ENCODE measurements at regions not wholly inside any gene's neighbourhood (a gene's known extent, or its start where the extent isn't known, plus 50 kb on each side); places are given as distances from the start of the nearest gene placed in this dataset.

DNA sequence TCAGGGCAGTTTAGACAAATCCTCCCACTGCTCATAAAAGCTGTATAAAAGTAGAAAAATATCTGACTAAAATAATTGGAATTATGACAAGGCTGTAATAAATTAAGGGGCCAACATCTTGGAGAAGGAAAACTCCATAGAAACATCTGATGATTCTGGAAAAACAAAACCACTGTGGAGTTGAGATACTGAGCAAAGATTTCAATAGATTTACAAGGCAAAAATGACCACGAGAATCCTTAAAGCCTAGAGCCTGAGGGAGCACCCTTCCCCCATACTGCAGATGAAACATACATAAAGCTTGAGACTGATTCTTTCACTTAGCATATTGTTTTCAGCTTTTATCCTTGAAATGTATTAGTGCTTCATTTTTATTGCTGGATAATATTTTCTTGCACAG is 286.4 kb upstream of the MMADHC start:
- no peak overlapping the region for H4K8ac ChIP-seq (replicated peaks; ENCODE audit: insufficient read length, low read depth, low read length)
- H3K14ac ChIP-seq (ENCODE audit: insufficient read depth, low read length), result no peak overlapping the region
- no peak overlapping the region for H3K56ac ChIP-seq (ENCODE audit: insufficient read length, low read depth, low read length)
- no peak overlapping the region for H2BK20ac ChIP-seq (ENCODE audit: low read depth, low read length, poor library complexity, severe bottlenecking)
- no peak overlapping the region for H3K4me2 ChIP-seq (ENCODE audit: insufficient read depth, insufficient read length, low read length)
- no peak overlapping the region for H4K5ac ChIP-seq (ENCODE audit: insufficient read length, low read depth, low read length)
- no peak overlapping the region for H2BK15ac ChIP-seq (ENCODE audit: low read depth, low read length)
- no peaks in the 10 kb centered on the region for H3K79me2 ChIP-seq (ENCODE audit: insufficient read depth, low read length)
- no peak overlapping the region for H3K18ac ChIP-seq (ENCODE audit: insufficient read length, low read depth, low read length)
- H3K4me1 ChIP-seq (ENCODE audit: insufficient read depth, low read length), result no peaks in the 10 kb centered on the region; the same call in 1 of the 2 replicates
- H2AK5ac ChIP-seq (ENCODE audit: insufficient read length, low read length), result no peak overlapping the region
- H3K23me2 ChIP-seq (ENCODE audit: insufficient read length, low read depth, low read length, poor library complexity, severe bottlenecking), result no peaks in the 10 kb centered on the region
- H3K9me3 ChIP-seq (ENCODE audit: control insufficient read depth, low read depth, low read length), result no peaks in the 10 kb centered on the region
- TF ChIP-seq CTCF (conservative IDR thresholded peaks at IDR 0.05), result no peak
- H3K4ac ChIP-seq (ENCODE audit: low read depth, low read length), result no peak overlapping the region
- H3K27ac ChIP-seq (ENCODE audit: insufficient read length, low read depth, low read length), result no peak overlapping the region
- H2BK12ac ChIP-seq (ENCODE audit: insufficient read length, low read depth, low read length), result no peak overlapping the region
- H4K91ac ChIP-seq (ENCODE audit: insufficient read length, low read depth, low read length), result no peak overlapping the region
- WGBS (ENCODE audit: extremely low coverage, insufficient read length, low lambda C conversion rate), result no CpG with 5 or more reads among the region's 1 CpG
- no peak overlapping the region for H2AFZ ChIP-seq (ENCODE audit: low read length)
- no peak overlapping the region for H2BK120ac ChIP-seq (ENCODE audit: low read depth, low read length, poor library complexity, severe bottlenecking)
- H3K4me1 Mint-ChIP-seq, result peaks cover 4 to 6% of the 10 kb centered on the region in 2 experiments; a peak in 3 of 4 replicates
- no peaks in the 10 kb centered on the region for H3K79me1 ChIP-seq (ENCODE audit: insufficient read depth, low read depth, low read length, poor library complexity, severe bottlenecking)
- H3K36me3 Mint-ChIP-seq (ENCODE audit: insufficient read depth in 1 of 3, low read depth in 3 of 3), result no peaks in the 10 kb centered on the region; a peak in 1 of 7 replicates
- H3K4me3 Mint-ChIP-seq, result no peak overlapping the region
- no peaks in the 10 kb centered on the region for H4K20me1 ChIP-seq (ENCODE audit: control insufficient read depth, insufficient read depth, insufficient read length)
- no peak overlapping the region for H3K9ac ChIP-seq (ENCODE audit: extremely low read depth, insufficient read length, low read length)
- no peaks in the 10 kb centered on the region for H3K27me3 Mint-ChIP-seq (ENCODE audit: low read depth)
- no peaks in the 10 kb centered on the region for H3K27me3 ChIP-seq (ENCODE audit: insufficient read depth, low read length)
- H2BK5ac ChIP-seq (ENCODE audit: insufficient read length, low read length), result no peak overlapping the region
- no peak for DNase-seq
- H3T11ph ChIP-seq (ENCODE audit: low read length), result no peak overlapping the region
- peaks cover 2 to 3% of the 10 kb centered on the region in 2 experiments; a peak in 3 of 5 replicates for H3K9me3 Mint-ChIP-seq
- H3K23ac ChIP-seq (ENCODE audit: insufficient read length, low read depth, low read length), result no peak overlapping the region
- peak overlapping the region in 1 of 3 experiments; percentile 83; a peak in 1 of 7 replicates for H3K27ac Mint-ChIP-seq
